Left ventricle myocardium superior (tissue), 1 donor: ENCODE measurements at regions not wholly inside any gene's neighbourhood (a gene's known extent, or its start where the extent isn't known, plus 50 kb on each side); places are given as distances from the start of the nearest gene placed in this dataset.
A peak's percentile ranks its signal among the peaks of the same experiment; 100 is the strongest.
"Not testable (repeated sequence)": the region's sequence is repeated elsewhere in the genome, so short reads cannot be mapped to it uniquely, and the experiment has no call there.

Source experiments
- ATAC-seq: fragments of 200-7000 bp; cut with Tn5 transposase; one replicate; pipeline ENCODE4 v1.9.1; 2020; ENCODE audit warnings: mild to moderate bottlenecking, moderate library complexity
- DNase-seq: peaks from one replicate; pipeline ENCODE4 v3.0.0-alpha.2; 2020
- intact Hi-C: fragments of 100-400 bp; cut with micrococcal nuclease; formaldehyde crosslinking; loops from one replicate; pipeline ENCODE4 v1.11.0; 2022
- donor health status: DM: no; HTN: yes; CAD: no; lungs with severe emphysema.

GRCh38 chr15:99842071-99842470 lies 108.8 kb upstream of the LYSMD4 start:
- DNase-seq: no peak
- no peak for ATAC-seq
- intact Hi-C loops: no loop called here

DNA sequence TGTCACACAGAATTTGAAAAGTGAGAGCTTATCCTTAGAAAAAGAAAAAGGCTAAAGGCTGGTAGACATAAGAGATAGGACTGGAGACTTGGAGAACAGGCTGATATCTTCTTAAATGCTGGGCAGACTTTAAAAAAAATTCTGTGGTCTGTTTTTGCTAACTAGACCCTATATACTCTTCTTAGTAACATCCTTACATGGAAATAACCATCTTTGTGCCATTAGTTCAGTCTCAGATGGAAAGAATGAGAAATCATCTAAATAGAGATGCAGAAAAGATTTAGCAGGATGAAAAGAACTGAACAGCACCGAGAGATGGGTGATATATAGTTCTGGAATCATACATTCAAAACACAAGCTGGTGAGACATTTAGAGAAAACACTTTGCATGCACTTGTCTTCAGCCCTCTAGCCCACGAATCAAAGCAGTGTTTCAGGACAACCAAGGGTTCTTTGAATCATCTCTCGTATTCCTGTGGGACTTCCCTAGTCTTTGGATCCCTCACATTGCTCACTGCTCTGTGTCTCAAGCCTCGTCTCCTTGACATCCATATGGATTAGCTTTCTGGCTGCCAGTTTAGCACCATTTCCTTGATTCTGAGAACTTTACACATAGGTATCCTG lies 93.0 kb upstream of the LYSMD4 start:
- ATAC-seq (no peak), DNase-seq (no peak)
- intact Hi-C loops: no loop called here

DNA sequence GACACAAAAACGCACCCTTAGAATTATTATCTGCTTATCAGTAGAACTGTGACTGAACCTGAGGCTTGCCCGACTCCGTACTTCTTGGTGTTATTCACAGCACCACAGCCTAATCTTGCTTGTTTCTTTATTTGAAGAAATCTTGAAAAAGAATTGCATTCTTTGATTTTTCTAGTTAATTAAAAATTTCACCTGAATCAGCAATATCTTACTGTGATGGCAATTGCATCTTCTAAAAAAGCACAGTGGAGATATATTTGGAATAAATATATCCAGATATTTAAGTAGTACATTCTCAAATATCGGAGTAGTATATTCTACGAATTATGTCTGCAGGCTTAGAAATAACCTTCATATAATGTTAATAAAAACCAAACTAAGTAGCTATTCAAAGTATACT lies 90.1 kb upstream of the LYSMD4 start:
- intact Hi-C loops: no loop called here
- ATAC-seq: no peak
- DNase-seq: no peak

- intact Hi-C loops: no loop called here
- ATAC-seq (no peak), DNase-seq (no peak)
Observed at GRCh38 chr15:99819981-99820718, 86.9 kb upstream of the LYSMD4 start.

DNA sequence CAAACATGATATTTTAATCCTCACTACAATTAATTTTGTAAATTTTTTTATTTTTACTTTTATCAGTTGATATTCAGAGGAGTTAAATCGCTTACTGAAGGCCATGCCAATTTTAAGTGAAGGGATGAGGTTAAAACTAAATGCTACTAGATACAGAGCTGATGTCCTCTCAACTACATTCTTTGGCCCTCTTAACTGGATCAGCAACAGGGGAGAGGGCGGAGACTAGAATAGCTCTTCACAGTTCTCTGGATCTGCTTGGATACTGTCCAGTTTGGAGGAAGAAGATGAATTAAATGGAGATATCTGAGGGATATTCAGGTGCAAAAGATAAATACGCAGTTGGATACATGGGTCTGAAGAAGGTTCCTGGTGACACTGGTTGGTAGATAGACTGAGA lies 85.6 kb upstream of the LYSMD4 start:
- DNase-seq: no peak
- ATAC-seq: peak; percentile 79
- intact Hi-C loops: no loop called here

DNA sequence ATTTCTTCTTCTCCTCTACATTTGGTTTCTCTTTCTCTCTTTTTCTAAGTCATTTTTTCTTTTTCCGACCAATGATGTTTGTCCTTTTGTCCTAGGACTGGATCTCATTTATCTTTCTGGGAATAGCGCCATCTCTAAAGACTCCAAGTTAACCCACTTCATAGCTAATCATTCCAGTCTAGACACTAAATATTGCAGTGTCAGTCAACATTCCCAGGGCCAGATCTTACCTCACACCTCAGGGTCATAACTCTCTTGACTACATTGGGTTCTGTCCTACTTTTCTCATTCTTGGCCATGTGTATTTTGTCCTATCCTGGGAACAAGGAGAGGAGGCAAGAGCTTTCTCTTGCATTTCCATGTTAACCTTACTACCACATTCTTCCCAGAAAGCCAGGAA lies 83.6 kb upstream of the LYSMD4 start:
- intact Hi-C loops, DNase-seq: not testable (repeated sequence)
- ATAC-seq: peak; percentile 81

DNA sequence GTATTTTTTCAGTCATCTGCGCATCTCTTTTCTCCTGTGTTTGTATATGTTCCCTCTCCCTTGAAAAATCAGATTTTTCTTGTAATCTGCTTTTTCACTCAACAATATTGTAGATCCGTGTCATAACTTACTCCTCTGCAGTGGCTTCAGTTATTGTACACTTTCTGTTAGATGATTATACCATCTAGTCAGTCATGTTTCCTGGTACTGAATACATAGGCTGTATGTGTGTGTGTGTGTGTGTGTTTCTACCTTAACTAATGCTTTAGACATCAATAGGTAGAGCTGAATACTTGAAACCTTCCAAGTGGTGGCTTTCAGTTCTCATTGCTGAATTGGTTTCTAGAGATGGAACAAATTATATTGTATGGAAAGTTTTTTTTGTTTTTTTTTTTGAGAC lies 77.4 kb upstream of the LYSMD4 start:
- DNase-seq, ATAC-seq, intact Hi-C loops: not testable (repeated sequence)

GRCh38 chr15:99799854-99800250 lies 66.6 kb upstream of the LYSMD4 start:
- intact Hi-C loops, ATAC-seq: not testable (repeated sequence)
- DNase-seq: peak; percentile 21

- ATAC-seq (peak; percentile 97), DNase-seq (peak; percentile 78)
- intact Hi-C loops: not testable (repeated sequence)
Observed at GRCh38 chr15:99799182-99799853, 66.1 kb upstream of the LYSMD4 start.

GRCh38 chr15:99796940-99797870 lies 64.0 kb upstream of the LYSMD4 start:
- intact Hi-C loops, DNase-seq, ATAC-seq: not testable (repeated sequence)

DNA sequence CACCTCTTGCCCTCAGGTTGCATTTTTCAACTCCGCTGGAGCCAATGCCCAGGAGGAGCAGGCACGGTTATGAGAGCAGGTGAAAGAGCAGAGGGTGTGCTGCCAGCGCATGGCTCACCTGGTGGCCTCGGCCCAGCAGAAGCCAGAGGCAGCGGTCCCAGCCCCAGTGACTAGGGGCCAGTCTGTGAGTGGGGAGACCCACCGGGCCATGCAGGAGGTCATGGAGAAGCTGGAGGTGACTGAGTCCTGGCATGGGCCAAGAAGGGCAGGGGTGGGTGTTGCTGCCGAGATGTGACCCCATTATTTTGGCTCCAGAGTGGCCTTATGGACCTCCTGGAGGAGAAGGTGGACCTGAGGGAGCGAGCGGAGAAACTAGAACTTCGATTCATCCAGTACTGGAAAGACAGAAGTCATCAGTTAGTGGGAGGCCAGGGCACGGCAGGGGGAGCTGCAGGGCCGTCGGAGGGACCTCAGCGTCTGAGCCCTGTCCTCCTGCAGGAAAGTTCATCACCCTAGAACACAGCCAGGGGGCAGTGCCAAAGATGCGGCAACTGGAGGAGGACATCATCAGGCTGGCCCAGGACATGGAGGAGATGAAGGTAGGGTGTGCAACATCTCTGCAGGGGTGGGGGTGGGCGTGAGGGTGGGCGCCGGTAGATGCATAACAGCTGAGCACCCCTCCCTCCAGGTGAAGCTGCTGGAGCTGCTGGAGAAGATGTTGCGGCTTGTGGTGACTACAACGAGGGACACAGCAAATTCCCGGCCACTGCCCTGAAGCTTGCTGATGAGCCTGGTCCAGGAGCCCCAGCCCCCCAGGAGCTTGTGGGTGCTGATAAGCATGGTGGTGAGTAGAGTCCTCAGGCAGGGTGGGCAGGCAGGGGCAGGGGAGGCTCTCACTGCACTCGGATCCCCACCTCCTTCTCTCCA lies 58.9 kb upstream of the LYSMD4 start:
- DNase-seq, ATAC-seq, intact Hi-C loops: not testable (repeated sequence)

- intact Hi-C loops, DNase-seq, ATAC-seq: not testable (repeated sequence)
Observed at GRCh38 chr15:99790751-99791150, 57.5 kb upstream of the LYSMD4 start.

GRCh38 chr15:99788156-99788555 lies 54.9 kb upstream of the LYSMD4 start:
- ATAC-seq (no peak), DNase-seq (no peak)
- intact Hi-C loops: no loop called here

- ATAC-seq, DNase-seq, intact Hi-C loops: not testable (repeated sequence)
Observed at GRCh38 chr15:99784800-99785199, 51.6 kb upstream of the LYSMD4 start.

GRCh38 chr15:99783918-99784619 lies 50.8 kb upstream of the LYSMD4 start:
- DNase-seq, ATAC-seq, intact Hi-C loops: not testable (repeated sequence)
